ENCODE measurements at regions not wholly inside any gene's neighbourhood (a gene's known extent, or its start where the extent isn't known, plus 50 kb on each side); places are given as distances from the start of the nearest gene placed in this dataset.

DNA sequence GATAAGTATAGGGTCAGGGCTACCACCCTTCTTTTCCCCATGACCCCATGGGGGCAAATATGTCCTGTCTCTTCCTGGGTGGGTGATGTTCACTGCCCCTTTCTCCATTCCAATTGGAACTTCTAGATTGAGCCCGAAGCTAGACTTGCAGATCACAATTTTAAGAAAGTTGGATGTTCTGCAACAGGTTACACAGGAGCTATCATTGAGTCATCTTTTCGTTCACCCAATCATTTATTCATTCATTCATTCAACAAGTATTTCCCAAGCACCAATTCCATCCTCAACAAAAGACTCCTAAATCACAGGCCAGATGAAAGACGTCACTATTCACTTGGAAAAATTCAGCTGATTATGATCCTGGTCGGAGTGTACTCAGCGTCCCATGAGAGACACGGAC lies 71.0 kb upstream of the FOXP4 start:
- Mint-ChIP-seq H3K4me3 (no peak overlapping the region), H3K9me3 (no peaks in the 10 kb centered on the region), H3K36me3 (ENCODE audit: low read depth) (no peaks in the 10 kb centered on the region), H3K27me3 (peaks cover 26% of the 10 kb centered on the region), H3K4me1 (peaks cover 12% of the 10 kb centered on the region), H3K27ac (no peak overlapping the region)
- intact Hi-C loops (cut with micrococcal nuclease) = no loop called here
- ChIA-PET POLR2A (no interaction called here), CTCF (no interaction called here)
- no peak for DNase-seq
- TF ChIP-seq, protein P1, sequence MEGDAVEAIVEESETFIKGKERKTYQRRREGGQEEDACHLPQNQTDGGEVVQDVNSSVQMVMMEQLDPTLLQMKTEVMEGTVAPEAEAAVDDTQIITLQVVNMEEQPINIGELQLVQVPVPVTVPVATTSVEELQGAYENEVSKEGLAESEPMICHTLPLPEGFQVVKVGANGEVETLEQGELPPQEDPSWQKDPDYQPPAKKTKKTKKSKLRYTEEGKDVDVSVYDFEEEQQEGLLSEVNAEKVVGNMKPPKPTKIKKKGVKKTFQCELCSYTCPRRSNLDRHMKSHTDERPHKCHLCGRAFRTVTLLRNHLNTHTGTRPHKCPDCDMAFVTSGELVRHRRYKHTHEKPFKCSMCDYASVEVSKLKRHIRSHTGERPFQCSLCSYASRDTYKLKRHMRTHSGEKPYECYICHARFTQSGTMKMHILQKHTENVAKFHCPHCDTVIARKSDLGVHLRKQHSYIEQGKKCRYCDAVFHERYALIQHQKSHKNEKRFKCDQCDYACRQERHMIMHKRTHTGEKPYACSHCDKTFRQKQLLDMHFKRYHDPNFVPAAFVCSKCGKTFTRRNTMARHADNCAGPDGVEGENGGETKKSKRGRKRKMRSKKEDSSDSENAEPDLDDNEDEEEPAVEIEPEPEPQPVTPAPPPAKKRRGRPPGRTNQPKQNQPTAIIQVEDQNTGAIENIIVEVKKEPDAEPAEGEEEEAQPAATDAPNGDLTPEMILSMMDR (IDR thresholded peaks at IDR 0.05) = no peak
- ATAC-seq (ENCODE audit: low read depth) = no peak

DNA sequence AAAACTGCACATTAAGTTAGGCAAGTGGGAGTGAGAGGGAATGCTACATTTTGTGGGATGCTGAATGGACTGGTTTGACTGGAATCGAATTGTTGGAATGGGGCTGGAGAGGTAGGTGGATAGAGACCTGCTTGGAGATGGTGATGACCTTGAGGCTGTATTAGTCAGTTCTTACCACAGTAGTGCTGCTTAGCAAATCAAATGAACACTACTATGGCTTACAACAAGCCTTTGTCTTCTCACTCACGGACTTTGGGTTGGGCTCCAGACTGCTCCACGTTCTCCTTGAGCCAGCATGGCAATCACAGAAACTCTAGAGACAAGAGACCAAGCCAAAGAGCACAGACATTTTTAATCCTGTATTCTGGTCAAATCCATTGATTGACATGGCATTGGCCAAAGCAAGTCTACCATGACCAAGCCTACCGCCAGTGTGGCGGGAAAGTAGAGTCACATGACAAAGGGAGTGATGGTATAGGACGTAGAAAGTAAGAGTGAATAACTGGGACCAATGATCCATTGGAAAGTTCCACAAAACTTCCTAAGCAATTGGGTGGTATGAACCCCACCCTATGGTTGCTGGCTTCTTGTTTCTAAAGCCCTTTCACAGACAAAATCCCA lies 70.3 kb upstream of the FOXP4 start:
- CTCF ChIA-PET = no interaction called here
- H3K4me1 Mint-ChIP-seq = peaks cover 9% of the 10 kb centered on the region
- ATAC-seq (ENCODE audit: low read depth) (no peak), DNase-seq (no peak)
- intact Hi-C loops (cut with micrococcal nuclease) = no loop called here
- H3K36me3 Mint-ChIP-seq (ENCODE audit: low read depth) = no peaks in the 10 kb centered on the region
- no peak overlapping the region for H3K4me3 Mint-ChIP-seq
- H3K9me3 Mint-ChIP-seq = no peaks in the 10 kb centered on the region
- POLR2A ChIA-PET = no interaction called here
- H3K27me3 Mint-ChIP-seq = peaks cover 26% of the 10 kb centered on the region
- no peak overlapping the region for H3K27ac Mint-ChIP-seq
- TF ChIP-seq, protein P1 (IDR thresholded peaks at IDR 0.05) = no peak

- ChIA-PET POLR2A (no interaction called here), CTCF (no interaction called here)
- Mint-ChIP-seq H3K36me3 (ENCODE audit: low read depth) (no peaks in the 10 kb centered on the region), H3K9me3 (no peaks in the 10 kb centered on the region), H3K27ac (no peak overlapping the region), H3K4me3 (no peak overlapping the region), H3K27me3 (peaks cover 24% of the 10 kb centered on the region), H3K4me1 (peaks cover 7% of the 10 kb centered on the region)
- intact Hi-C loops (cut with micrococcal nuclease) = no loop called here
- DNase-seq (no peak), ATAC-seq (ENCODE audit: low read depth) (no peak)
- TF ChIP-seq, protein P1 (IDR thresholded peaks at IDR 0.05) = no peak
Observed at GRCh38 chr6:41476401-41476800, 69.8 kb upstream of the FOXP4 start.

- Mint-ChIP-seq H3K36me3 (ENCODE audit: low read depth) (no peaks in the 10 kb centered on the region), H3K27ac (no peak overlapping the region), H3K9me3 (no peaks in the 10 kb centered on the region), H3K4me3 (no peak overlapping the region), H3K4me1 (peaks cover 6% of the 10 kb centered on the region), H3K27me3 (peaks cover 20% of the 10 kb centered on the region)
- ATAC-seq (ENCODE audit: low read depth) = no peak
- ChIA-PET POLR2A (no interaction called here), CTCF (no interaction called here)
- TF ChIP-seq, protein P1 (IDR thresholded peaks at IDR 0.05) = no peak
- no peak for DNase-seq
- intact Hi-C loops (cut with micrococcal nuclease) = no loop called here
Observed at GRCh38 chr6:41477572-41477971, 68.6 kb upstream of the FOXP4 start.

DNA sequence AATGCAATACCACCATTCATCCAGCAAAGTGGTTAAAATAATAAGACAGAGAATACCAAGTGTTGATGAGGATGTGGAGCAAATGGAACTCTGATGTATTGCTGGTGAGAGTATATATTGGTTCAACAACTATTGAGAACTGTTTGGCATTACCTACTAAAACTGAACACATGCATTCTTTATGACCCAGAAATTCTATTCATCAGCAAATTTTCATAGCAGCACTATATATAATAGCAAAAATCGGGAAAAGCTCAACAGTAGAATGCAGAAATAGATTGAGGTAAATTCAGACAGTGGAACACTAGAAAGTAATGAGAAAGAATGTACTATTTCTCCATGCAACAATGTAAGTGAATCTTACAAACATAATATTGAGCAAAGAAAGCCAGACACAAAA lies 62.2 kb upstream of the FOXP4 start:
- ATAC-seq (ENCODE audit: low read depth) = no peak
- POLR2A ChIA-PET = no interaction called here
- H3K27me3 Mint-ChIP-seq = peaks cover 8% of the 10 kb centered on the region

More for the DNA sequence above, 62.2 kb upstream of the FOXP4 start:
- Mint-ChIP-seq H3K27ac (no peak overlapping the region), H3K9me3 (no peaks in the 10 kb centered on the region), H3K4me1 (peaks cover 10% of the 10 kb centered on the region), H3K36me3 (ENCODE audit: low read depth) (no peaks in the 10 kb centered on the region), H3K4me3 (no peak overlapping the region)
- CTCF ChIA-PET = no interaction called here
- TF ChIP-seq, protein P1 (IDR thresholded peaks at IDR 0.05) = no peak
- DNase-seq = no peak
- intact Hi-C loops (cut with micrococcal nuclease) = no loop called here
